OCI-LY1 (cell line): ENCODE measurements at regions not wholly inside any gene's neighbourhood (a gene's known extent, or its start where the extent isn't known, plus 50 kb on each side); places are given as distances from the start of the nearest gene placed in this dataset.
A peak's percentile ranks its signal among the peaks of the same experiment; 100 is the strongest.
"Not testable (repeated sequence)": the region's sequence is repeated elsewhere in the genome, so short reads cannot be mapped to it uniquely, and the experiment has no call there.

Experiments used
- H2AFZ ChIP-seq: fragments of 200-600 bp; sonication (generic), shearing (Covaris generic); 2 replicates; pipeline ENCODE4 v1.6.0; 2014; ENCODE audit warnings: antibody characterized with exemption, mild to moderate bottlenecking, low read length
- H3F3A ChIP-seq: fragments of 200-600 bp; sonication (generic), shearing (Covaris generic); 2 replicates; pipeline ENCODE4 v1.6.0; 2014; ENCODE audit warnings: mild to moderate bottlenecking, antibody characterized with exemption, low read length, moderate library complexity; ENCODE audit not compliant: insufficient read depth
- H3K27ac ChIP-seq: fragments of 200-600 bp; sonication (generic); 2 replicates; pipeline ENCODE4 v1.5.1; 2014; ENCODE audit warnings: low read length, mixed run types, mild to moderate bottlenecking, low read depth; ENCODE audit not compliant: poor library complexity, severe bottlenecking
- H3K27me3 ChIP-seq: fragments of 200-600 bp; sonication (generic); 2 replicates; pipeline ENCODE4 v1.6.0; 2014; ENCODE audit warnings: antibody characterized with exemption, mild to moderate bottlenecking, low read length, moderate library complexity; ENCODE audit not compliant: insufficient read depth
- H3K36me3 ChIP-seq: fragments of 200-600 bp; sonication (generic); 2 replicates; pipeline ENCODE4 v1.6.1; 2014; ENCODE audit warnings: mild to moderate bottlenecking, antibody characterized with exemption, low read length, moderate library complexity, mixed read lengths; ENCODE audit not compliant: insufficient read depth
- H3K4me1 ChIP-seq: fragments of 200-600 bp; sonication (generic); 2 replicates; pipeline ENCODE4 v1.5.1; 2014; ENCODE audit warnings: mild to moderate bottlenecking, low read length, moderate library complexity; ENCODE audit not compliant: insufficient read depth, severe bottlenecking
- H3K4me2 ChIP-seq: fragments of 200-600 bp; sonication (generic), shearing (Covaris generic); 2 replicates; pipeline ENCODE4 v1.6.1; 2014; ENCODE audit warnings: low read length
- H3K4me3 ChIP-seq: fragments of 200-600 bp; sonication (generic); 2 replicates; pipeline ENCODE4 v1.5.1; 2014; ENCODE audit warnings: low read length, low read depth, mild to moderate bottlenecking, mixed read lengths; ENCODE audit not compliant: poor library complexity, severe bottlenecking
- H3K79me2 ChIP-seq: fragments of 200-600 bp; shearing (Covaris generic); 2 replicates; pipeline ENCODE4 v1.6.1; 2016; ENCODE audit warnings: mixed run types, low read length, mixed read lengths; ENCODE audit not compliant: insufficient read depth
- H3K9ac ChIP-seq: fragments of 200-600 bp; sonication (generic), shearing (Covaris generic); 2 replicates; pipeline ENCODE4 v1.6.1; 2014; ENCODE audit warnings: mild to moderate bottlenecking, low read length, mixed read lengths
- H3K9me2 ChIP-seq: fragments of 200-600 bp; sonication (generic), shearing (Covaris generic); 2 replicates; pipeline ENCODE4 v1.6.1; 2014; ENCODE audit warnings: low read depth, mild to moderate bottlenecking, low read length, mixed read lengths
- H3K9me3 ChIP-seq: fragments of 200-600 bp; shearing (Covaris generic); 2 replicates; pipeline ENCODE4 v1.6.1; 2014; ENCODE audit warnings: low read length, mixed read lengths
- H4K20me1 ChIP-seq: fragments of 200-600 bp; sonication (generic), shearing (Covaris generic); 2 replicates; pipeline ENCODE4 v1.6.0; 2016; ENCODE audit warnings: mild to moderate bottlenecking, low read length; ENCODE audit not compliant: insufficient read depth
- EZH2 ChIP-seq: fragments of 200-600 bp; sonication (generic), shearing (Covaris generic); IDR thresholded peaks from 2 replicates; pipeline ENCODE4 v1.8.0; 2017; ENCODE audit warnings: borderline replicate concordance, mixed run types, mild to moderate bottlenecking, antibody characterized with exemption, low read length, moderate library complexity, mixed read lengths
- TF ChIP-seq, protein P1 (sequence below): fragments of 200-600 bp; sonication (generic), shearing (Covaris generic); IDR thresholded peaks from 2 replicates; pipeline ENCODE4 v1.5.1; 2017; ENCODE audit warnings: mild to moderate bottlenecking, antibody characterized with exemption, low read length, moderate library complexity, mixed read lengths

DNA sequence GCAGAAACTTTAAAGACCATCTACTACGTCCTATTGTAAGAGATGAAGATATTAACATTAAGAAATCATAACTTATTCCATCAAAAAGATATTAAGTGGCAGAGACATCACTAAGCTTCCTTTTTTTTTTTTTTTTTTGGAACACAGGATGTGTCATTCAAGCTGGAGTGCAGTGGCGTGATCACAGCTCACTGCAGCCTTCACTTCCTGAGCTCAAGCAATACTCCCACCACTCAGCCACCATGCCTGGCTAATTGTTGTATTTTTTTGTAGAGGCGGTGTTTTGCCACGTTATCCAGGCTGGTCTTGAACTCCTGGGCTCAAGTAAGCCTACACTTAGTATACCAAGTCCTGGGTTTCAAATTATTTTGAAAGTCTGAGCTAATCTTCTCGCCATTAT is 169.7 kb upstream of the KCTD7 start:
- not testable (repeated sequence) for H3K79me2 ChIP-seq, H3F3A ChIP-seq, H2AFZ ChIP-seq, H3K9me3 ChIP-seq, H3K36me3 ChIP-seq, H4K20me1 ChIP-seq, H3K9ac ChIP-seq, H3K4me3 ChIP-seq, H3K27me3 ChIP-seq, H3K9me2 ChIP-seq
- H3K27ac ChIP-seq = peak overlapping the region; percentile 29
- peaks cover 37% of the 10 kb centered on the region for H3K4me1 ChIP-seq
- H3K4me2 ChIP-seq = peak overlapping the region; percentile 12; the same call in 1 of the 2 replicates

DNA sequence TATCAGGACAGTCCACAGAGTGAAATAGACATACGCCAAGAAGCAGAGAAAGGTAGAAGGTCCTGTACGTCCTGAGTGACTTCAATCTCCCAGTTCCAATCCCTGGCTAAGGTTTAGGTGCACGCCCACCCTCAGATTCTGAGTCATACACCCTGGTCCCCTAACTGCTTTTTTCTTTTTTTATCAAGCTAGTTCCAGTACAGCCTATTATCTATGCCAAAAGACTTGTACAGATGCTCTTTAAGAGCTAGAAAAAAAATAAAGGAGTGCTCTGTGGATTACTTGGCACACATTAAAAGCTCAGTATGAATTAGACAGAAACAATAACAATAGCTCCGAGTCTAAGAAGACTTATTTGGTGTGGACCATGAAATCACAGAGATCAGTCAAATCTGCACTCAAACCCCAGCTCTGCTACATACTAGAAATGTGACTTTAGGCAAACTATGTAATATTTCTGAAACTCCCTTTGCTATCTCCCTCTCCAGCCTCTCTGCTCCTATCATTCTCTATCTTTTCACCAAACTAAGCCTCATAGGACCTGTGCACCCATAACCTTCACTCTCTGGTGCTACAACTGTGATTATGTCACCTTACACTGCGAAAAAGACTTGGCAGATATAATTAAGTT is 168.8 kb upstream of the KCTD7 start:
- H3K9me3 ChIP-seq, H3F3A ChIP-seq, H3K9ac ChIP-seq, H3K27me3 ChIP-seq, H3K79me2 ChIP-seq, H3K4me3 ChIP-seq, H4K20me1 ChIP-seq, H3K4me2 ChIP-seq, H3K36me3 ChIP-seq, H2AFZ ChIP-seq, H3K9me2 ChIP-seq: not testable (repeated sequence)
- Histone ChIP-seq H3K27ac (peak overlapping the region; percentile 21), H3K4me1 (peaks cover 33% of the 10 kb centered on the region)

- Histone ChIP-seq H4K20me1 (no peaks in the 10 kb centered on the region), H3K9me2 (no peaks in the 10 kb centered on the region), H3K79me2 (no peaks in the 10 kb centered on the region), H3K4me3 (no peak overlapping the region), H3K4me2 (no peak overlapping the region), H3K9me3 (no peaks in the 10 kb centered on the region), H2AFZ (no peak overlapping the region), H3K27me3 (no peaks in the 10 kb centered on the region), H3K9ac (no peak overlapping the region), H3K36me3 (peaks cover 3% of the 10 kb centered on the region; the same call in 1 of the 2 replicates), H3K4me1 (peaks cover 28% of the 10 kb centered on the region), H3F3A (no peaks in the 10 kb centered on the region), H3K27ac (no peak overlapping the region)
- TF ChIP-seq, protein P1, sequence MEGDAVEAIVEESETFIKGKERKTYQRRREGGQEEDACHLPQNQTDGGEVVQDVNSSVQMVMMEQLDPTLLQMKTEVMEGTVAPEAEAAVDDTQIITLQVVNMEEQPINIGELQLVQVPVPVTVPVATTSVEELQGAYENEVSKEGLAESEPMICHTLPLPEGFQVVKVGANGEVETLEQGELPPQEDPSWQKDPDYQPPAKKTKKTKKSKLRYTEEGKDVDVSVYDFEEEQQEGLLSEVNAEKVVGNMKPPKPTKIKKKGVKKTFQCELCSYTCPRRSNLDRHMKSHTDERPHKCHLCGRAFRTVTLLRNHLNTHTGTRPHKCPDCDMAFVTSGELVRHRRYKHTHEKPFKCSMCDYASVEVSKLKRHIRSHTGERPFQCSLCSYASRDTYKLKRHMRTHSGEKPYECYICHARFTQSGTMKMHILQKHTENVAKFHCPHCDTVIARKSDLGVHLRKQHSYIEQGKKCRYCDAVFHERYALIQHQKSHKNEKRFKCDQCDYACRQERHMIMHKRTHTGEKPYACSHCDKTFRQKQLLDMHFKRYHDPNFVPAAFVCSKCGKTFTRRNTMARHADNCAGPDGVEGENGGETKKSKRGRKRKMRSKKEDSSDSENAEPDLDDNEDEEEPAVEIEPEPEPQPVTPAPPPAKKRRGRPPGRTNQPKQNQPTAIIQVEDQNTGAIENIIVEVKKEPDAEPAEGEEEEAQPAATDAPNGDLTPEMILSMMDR = no peak
- TF ChIP-seq EZH2 = no peak
These were observed 167.7 kb upstream of the KCTD7 start for GRCh38 chr7:66460921-66461361.

DNA sequence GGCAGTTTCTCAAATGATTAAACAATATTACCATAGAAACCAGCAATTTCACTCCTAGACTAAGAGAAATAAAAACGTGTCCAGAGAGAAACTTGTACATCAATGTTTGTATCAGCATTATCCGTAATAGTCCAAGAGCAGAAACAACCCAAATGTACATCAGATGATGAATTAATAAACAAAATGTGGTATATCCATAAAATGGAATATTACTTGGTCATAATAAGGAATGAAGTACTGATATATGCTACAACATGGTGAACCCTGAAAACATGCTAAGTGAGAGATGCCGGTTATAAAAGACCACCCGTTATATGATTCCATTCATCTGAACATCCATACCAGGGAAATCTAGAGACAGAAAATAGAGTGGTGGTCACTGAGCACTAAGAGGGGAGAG is 167.3 kb upstream of the KCTD7 start:
- not testable (repeated sequence) for H3K27me3 ChIP-seq, H2AFZ ChIP-seq, H3K27ac ChIP-seq, H3K9me3 ChIP-seq, H4K20me1 ChIP-seq, H3F3A ChIP-seq, H3K9ac ChIP-seq, H3K4me2 ChIP-seq, H3K4me3 ChIP-seq, H3K36me3 ChIP-seq, H3K79me2 ChIP-seq, H3K9me2 ChIP-seq
- peaks cover 28% of the 10 kb centered on the region for H3K4me1 ChIP-seq

- not testable (repeated sequence) for H3K27ac ChIP-seq, H3K9me2 ChIP-seq, H4K20me1 ChIP-seq, H3K36me3 ChIP-seq, H3F3A ChIP-seq, H2AFZ ChIP-seq, H3K4me2 ChIP-seq, H3K9me3 ChIP-seq, H3K79me2 ChIP-seq, H3K9ac ChIP-seq, H3K27me3 ChIP-seq, H3K4me3 ChIP-seq
- peaks cover 28% of the 10 kb centered on the region for H3K4me1 ChIP-seq
These were observed 165.8 kb upstream of the KCTD7 start for GRCh38 chr7:66462831-66463230.
